Smooth muscle cell (in vitro differentiated cells): ENCODE measurements at regions not wholly inside any gene's neighbourhood (a gene's known extent, or its start where the extent isn't known, plus 50 kb on each side); places are given as distances from the start of the nearest gene placed in this dataset. TPM values are rescaled to one million over a fixed set of nuclear protein-coding genes. Genes with fewer than 3 reads are reported as not detected.
"Not testable (repeated sequence)": the region's sequence is repeated elsewhere in the genome, so short reads cannot be mapped to it uniquely, and the experiment has no call there.

Experiments used
- DNase-seq: peaks from one replicate; lab custom pipeline; 2025; ENCODE audit not compliant: unreplicated experiment; lab: John Stamatoyannopoulos, UW
- H2AFZ ChIP-seq: fragments of 200-600 bp; sonication (generic); 2 replicates; pipeline ENCODE4 v1.6.0; 2016; ENCODE audit warnings: antibody characterized with exemption, low read depth, mild to moderate bottlenecking
- H3F3A ChIP-seq: fragments of 200-600 bp; sonication (generic); 2 replicates; pipeline ENCODE4 v1.6.0; 2017; ENCODE audit warnings: antibody characterized with exemption, low read depth
- H3K27ac ChIP-seq: fragments of 200-600 bp; sonication (generic); 2 replicates; pipeline ENCODE4 v1.5.1; 2016; ENCODE audit warnings: low read depth, mild to moderate bottlenecking
- H3K27me3 ChIP-seq: fragments of 200-600 bp; sonication (generic); 2 replicates; pipeline ENCODE4 v1.6.1; 2016; ENCODE audit warnings: low read depth, mild to moderate bottlenecking
- H3K36me3 ChIP-seq: fragments of 200-600 bp; sonication (generic); 2 replicates; pipeline ENCODE4 v1.5.1; 2016; ENCODE audit warnings: low read depth
- H3K4me1 ChIP-seq: fragments of 200-600 bp; sonication (generic); 2 replicates; pipeline ENCODE4 v1.5.1; 2016; ENCODE audit warnings: low read depth
- H3K4me2 ChIP-seq: fragments of 200-600 bp; sonication (generic); 2 replicates; pipeline ENCODE4 v1.6.0; 2016; ENCODE audit warnings: mild to moderate bottlenecking
- H3K4me3 ChIP-seq: fragments of 200-600 bp; sonication (generic); 2 replicates; pipeline ENCODE4 v1.5.1; 2016; ENCODE audit warnings: mild to moderate bottlenecking
- H3K79me2 ChIP-seq: fragments of 200-600 bp; sonication (generic); 2 replicates; pipeline ENCODE4 v1.6.0; 2016; ENCODE audit warnings: low read depth, mild to moderate bottlenecking
- H3K9ac ChIP-seq: fragments of 200-600 bp; sonication (generic); 2 replicates; pipeline ENCODE4 v1.6.0; 2016; ENCODE audit warnings: low read depth
- H3K9me3 ChIP-seq: fragments of 200-600 bp; sonication (generic); replicated peaks from 2 replicates; pipeline ENCODE4 v1.5.1; 2016; ENCODE audit warnings: low read depth
- H4K20me1 ChIP-seq: fragments of 200-600 bp; sonication (generic); 2 replicates; pipeline ENCODE4 v1.6.0; 2016; ENCODE audit warnings: low read depth
- CTCF ChIP-seq: fragments of 200-600 bp; sonication (generic); IDR thresholded peaks from 2 replicates; pipeline ENCODE4 v1.5.1; 2017; ENCODE audit warnings: borderline replicate concordance, mild to moderate bottlenecking, antibody characterized with exemption; ENCODE audit not compliant: insufficient read depth, poor library complexity, severe bottlenecking
- WGBS: methylation state at CpG from one replicate; pipeline ENCODE4 v1.1.7; 2016; ENCODE audit warnings: low lambda C conversion rate; 5-methylcytosine and 5-hydroxymethylcytosine counted together
- microRNA-seq: library from miRNA; unstranded; fragments of <30 nt; microRNA quantifications from one replicate; pipeline ENCODE4, GENCODE V29; 2016; ENCODE audit warnings: borderline number of aligned reads
- small RNA-seq: library from RNA; depleted of rRNA; stranded (forward); fragments of <200 nt; gene quantifications from one replicate; pipeline ENCODE3, GENCODE V24; 2014

DNA sequence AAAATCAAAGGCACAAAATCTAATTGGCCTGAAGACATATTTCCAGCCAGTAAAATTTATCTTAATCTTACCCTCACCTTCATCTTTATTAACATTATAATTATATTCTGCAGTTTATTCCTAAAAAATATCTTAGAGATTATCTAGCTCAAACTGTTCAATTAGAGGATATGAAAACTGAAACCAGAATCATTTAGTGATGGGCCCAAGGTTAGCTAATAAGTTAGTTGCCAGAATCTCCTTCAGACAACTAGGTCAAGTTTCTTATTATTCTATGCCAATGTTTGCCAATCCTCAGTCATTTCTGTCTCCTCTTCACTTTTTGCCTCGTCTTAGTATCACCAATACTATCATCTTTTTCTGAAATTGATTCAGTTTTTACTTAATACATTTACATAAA is 56.0 kb upstream of the RASA1 start:
- no peaks in the 10 kb centered on the region for H3K79me2 ChIP-seq
- no peak overlapping the region for H3K4me2 ChIP-seq
- no peak for TF ChIP-seq CTCF
- H3K36me3 ChIP-seq, result no peaks in the 10 kb centered on the region
- H3K4me3 ChIP-seq, result no peak overlapping the region
- WGBS, result 77% methylated on average over 1 of the region's 1 CpG
- H3K9ac ChIP-seq, result no peak overlapping the region
- no peak overlapping the region for H3K27ac ChIP-seq
- H3K27me3 ChIP-seq, result no peaks in the 10 kb centered on the region
- no peaks in the 10 kb centered on the region for H3K9me3 ChIP-seq
- no peak overlapping the region for H2AFZ ChIP-seq
- no peaks in the 10 kb centered on the region for H3F3A ChIP-seq
- DNase-seq, result no peak
- H4K20me1 ChIP-seq, result no peaks in the 10 kb centered on the region
- no peaks in the 10 kb centered on the region for H3K4me1 ChIP-seq

- H3K36me3 ChIP-seq, H3K9me3 ChIP-seq, H3K4me3 ChIP-seq, H3F3A ChIP-seq, H3K4me1 ChIP-seq, H3K27me3 ChIP-seq, H3K9ac ChIP-seq, H3K27ac ChIP-seq, H2AFZ ChIP-seq, H3K79me2 ChIP-seq, H3K4me2 ChIP-seq, DNase-seq, H4K20me1 ChIP-seq: not testable (repeated sequence)
- WGBS, result 93% methylated on average over 2 of the region's 2 CpGs
Observed at GRCh38 chr5:87212183-87212582, 55.5 kb upstream of the RASA1 start.

DNA sequence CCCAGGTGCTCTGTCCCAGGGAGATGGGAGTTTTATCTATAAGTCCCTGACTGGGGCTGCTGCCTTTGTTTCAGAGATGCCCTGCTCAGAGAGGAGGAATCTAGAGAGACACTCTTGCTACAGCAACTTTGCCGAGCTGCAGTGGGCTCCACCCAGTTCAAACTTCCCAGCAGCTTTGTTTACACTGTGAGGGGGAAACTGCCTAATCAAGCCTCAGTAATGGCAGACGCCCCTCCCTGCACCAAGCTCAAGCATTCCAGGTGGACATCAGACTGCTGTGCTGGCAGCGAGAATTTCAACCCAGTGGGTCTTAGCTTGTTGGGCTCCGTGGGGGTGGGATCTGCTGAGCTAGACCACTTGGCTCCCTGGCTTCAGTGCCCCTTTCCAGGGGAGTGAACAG is 50.2 kb upstream of the RASA1 start:
- not testable (repeated sequence) for H3K27me3 ChIP-seq, H3K4me1 ChIP-seq, H3K79me2 ChIP-seq, H3K4me3 ChIP-seq, H3K9ac ChIP-seq, DNase-seq, H3K4me2 ChIP-seq, H2AFZ ChIP-seq, H3K27ac ChIP-seq, H3F3A ChIP-seq, H3K9me3 ChIP-seq, H3K36me3 ChIP-seq, H4K20me1 ChIP-seq
- WGBS, result 74% methylated on average over 4 of the region's 4 CpGs

Small RNA genes in the stretch of these regions (microRNA-seq; reads per million reads assigned to microRNA genes)
- gene MIR4280, result not detected

Small RNA genes in the stretch of these regions (small RNA-seq; reads per million reads assigned to genes)
- gene MIR4280 (not detected), gene RN7SKP34 (not detected)
